SHP77 (cell line): ENCODE measurements at regions not wholly inside any gene's neighbourhood (a gene's known extent, or its start where the extent isn't known, plus 50 kb on each side); places are given as distances from the start of the nearest gene placed in this dataset.

Experiments
- DNase-seq, 2 experiments: peaks; one replicate each; lab custom pipeline; 2025; lab: John Stamatoyannopoulos, UW

- no peak for DNase-seq
Measured at GRCh38 chr6:27052731-27053082, 194.8 kb upstream of the PRSS16 start.

- DNase-seq: no peak
Measured at GRCh38 chr6:27053738-27054137, 193.8 kb upstream of the PRSS16 start.

- no peak for DNase-seq
Measured at GRCh38 chr6:27056615-27057014, 190.9 kb upstream of the PRSS16 start.

- peak; percentile 95 to 96 for DNase-seq
Measured at GRCh38 chr6:27059621-27060425, 187.7 kb upstream of the PRSS16 start.

- no peak for DNase-seq
Measured at GRCh38 chr6:27061235-27061993, 186.1 kb upstream of the PRSS16 start.

- DNase-seq: no peak
Measured at GRCh38 chr6:27062755-27063154, 184.7 kb upstream of the PRSS16 start.

- DNase-seq: no peak
Measured at GRCh38 chr6:27065183-27065582, 182.3 kb upstream of the PRSS16 start.

GRCh38 chr6:27066381-27066780 is 181.1 kb upstream of the PRSS16 start:
- no peak for DNase-seq

GRCh38 chr6:27066802-27067201 is 180.7 kb upstream of the PRSS16 start:
- no peak for DNase-seq

- no peak for DNase-seq
Measured at GRCh38 chr6:27073441-27073840, 174.1 kb upstream of the PRSS16 start.

- no peak for DNase-seq
Measured at GRCh38 chr6:27076116-27076515, 171.4 kb upstream of the PRSS16 start.

- peak; percentile 77 to 85 for DNase-seq
Measured at GRCh38 chr6:27078734-27079357, 168.7 kb upstream of the PRSS16 start.

- DNase-seq: no peak
Measured at GRCh38 chr6:27081188-27081587, 166.3 kb upstream of the PRSS16 start.

GRCh38 chr6:27081931-27082330 is 165.6 kb upstream of the PRSS16 start:
- DNase-seq: no peak

- DNase-seq: no peak
Measured at GRCh38 chr6:27088068-27088467, 159.4 kb upstream of the PRSS16 start.

- peak; percentile 37 to 57 for DNase-seq
Measured at GRCh38 chr6:27091661-27092315, 155.7 kb upstream of the PRSS16 start.

- no peak for DNase-seq
Measured at GRCh38 chr6:27092316-27092692, 155.2 kb upstream of the PRSS16 start.

- no peak for DNase-seq
Measured at GRCh38 chr6:27095914-27096313, 151.6 kb upstream of the PRSS16 start.

GRCh38 chr6:27096834-27097511 is 150.5 kb upstream of the PRSS16 start:
- no peak for DNase-seq

- DNase-seq: no peak
Measured at GRCh38 chr6:27098956-27099355, 148.5 kb upstream of the PRSS16 start.

- no peak for DNase-seq
Measured at GRCh38 chr6:27100921-27101320, 146.6 kb upstream of the PRSS16 start.

GRCh38 chr6:27101824-27102223 is 145.7 kb upstream of the PRSS16 start:
- DNase-seq: no peak
